ENCODE measurements at regions not wholly inside any gene's neighbourhood (a gene's known extent, or its start where the extent isn't known, plus 50 kb on each side); places are given as distances from the start of the nearest gene placed in this dataset.
"Not testable (repeated sequence)": the region's sequence is repeated elsewhere in the genome, so short reads cannot be mapped to it uniquely, and the experiment has no call there.

- Mint-ChIP-seq H3K36me3 (ENCODE audit: low read depth) (no peaks in the 10 kb centered on the region), H3K4me3 (no peak overlapping the region), H3K27ac (no peak overlapping the region), H3K27me3 (ENCODE audit: low read depth) (no peaks in the 10 kb centered on the region), H3K4me1 (ENCODE audit: low read depth) (no peaks in the 10 kb centered on the region), H3K9me3 (peaks cover 6% of the 10 kb centered on the region)
These were observed 889.6 kb upstream of the ADGRL4 start for GRCh38 chr1:79896140-79896539.

GRCh38 chr1:79895573-79895972 lies 889.0 kb upstream of the ADGRL4 start:
- no peak overlapping the region for H3K4me3 Mint-ChIP-seq
- H3K4me1 Mint-ChIP-seq (ENCODE audit: low read depth), result no peaks in the 10 kb centered on the region

DNA sequence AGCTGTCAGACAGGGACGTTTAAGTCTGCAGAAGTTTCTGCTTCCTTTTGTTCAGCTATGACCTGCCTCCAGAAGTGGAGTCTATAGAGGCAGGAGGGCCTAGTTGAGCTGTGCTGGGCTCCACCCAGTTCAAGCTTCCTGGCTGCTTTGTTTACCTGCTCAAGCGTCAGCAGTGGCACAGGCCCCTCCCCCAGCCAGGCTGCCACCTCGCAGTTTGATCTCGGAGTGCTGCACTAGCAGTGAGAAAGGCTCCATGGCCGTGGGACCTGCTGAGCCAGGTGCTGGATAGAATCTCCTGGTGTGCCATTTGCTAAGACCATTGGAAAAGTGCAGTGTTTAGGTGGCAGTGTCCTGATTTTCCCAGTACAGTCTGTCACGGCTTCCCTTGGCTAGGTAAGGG lies 887.6 kb upstream of the ADGRL4 start:
- not testable (repeated sequence) for H3K4me1 Mint-ChIP-seq (ENCODE audit: low read depth); H3K36me3 Mint-ChIP-seq (ENCODE audit: low read depth); H3K27ac Mint-ChIP-seq; H3K27me3 Mint-ChIP-seq (ENCODE audit: low read depth); H3K9me3 Mint-ChIP-seq; H3K4me3 Mint-ChIP-seq

More at GRCh38 chr1:79895573-79895972, 889.0 kb upstream of the ADGRL4 start:
- peaks cover 6% of the 10 kb centered on the region for H3K9me3 Mint-ChIP-seq
- H3K27ac Mint-ChIP-seq, result no peak overlapping the region
- H3K27me3 Mint-ChIP-seq (ENCODE audit: low read depth), result no peaks in the 10 kb centered on the region
- H3K36me3 Mint-ChIP-seq (ENCODE audit: low read depth), result no peaks in the 10 kb centered on the region

GRCh38 chr1:79887059-79887458 lies 880.5 kb upstream of the ADGRL4 start:
- Mint-ChIP-seq H3K9me3 (peaks cover 21% of the 10 kb centered on the region), H3K27ac (no peak overlapping the region), H3K4me3 (no peak overlapping the region), H3K36me3 (ENCODE audit: low read depth) (no peaks in the 10 kb centered on the region), H3K4me1 (ENCODE audit: low read depth) (no peaks in the 10 kb centered on the region), H3K27me3 (ENCODE audit: low read depth) (no peaks in the 10 kb centered on the region)

GRCh38 chr1:79885101-79885500 lies 878.6 kb upstream of the ADGRL4 start:
- H3K9me3 Mint-ChIP-seq, result peaks cover 21% of the 10 kb centered on the region
- no peak overlapping the region for H3K4me3 Mint-ChIP-seq
- no peaks in the 10 kb centered on the region for H3K36me3 Mint-ChIP-seq (ENCODE audit: low read depth)
- H3K4me1 Mint-ChIP-seq (ENCODE audit: low read depth), result no peaks in the 10 kb centered on the region
- H3K27me3 Mint-ChIP-seq (ENCODE audit: low read depth), result no peaks in the 10 kb centered on the region
- no peak overlapping the region for H3K27ac Mint-ChIP-seq

DNA sequence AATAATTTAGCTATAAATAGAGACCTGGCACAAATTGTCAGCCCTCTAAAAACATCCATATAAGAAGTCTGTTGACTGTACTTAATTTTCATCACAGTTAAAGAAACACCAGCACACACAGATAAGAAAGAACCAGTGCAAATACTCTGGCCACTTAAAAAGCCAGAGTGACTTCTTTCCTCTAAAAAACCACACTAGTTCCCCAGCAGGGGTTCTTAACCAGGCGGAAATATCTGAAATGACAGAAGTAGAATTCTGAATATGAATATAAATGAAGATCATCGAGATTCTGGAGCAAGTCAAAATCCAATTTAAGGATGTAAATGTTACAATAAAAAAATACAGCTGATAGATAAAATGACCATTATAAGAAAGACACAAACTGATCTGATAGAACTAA lies 870.6 kb upstream of the ADGRL4 start:
- Mint-ChIP-seq H3K9me3 (peaks cover 20% of the 10 kb centered on the region), H3K4me3 (no peak overlapping the region), H3K36me3 (ENCODE audit: low read depth) (no peaks in the 10 kb centered on the region), H3K27me3 (ENCODE audit: low read depth) (no peaks in the 10 kb centered on the region), H3K4me1 (ENCODE audit: low read depth) (no peaks in the 10 kb centered on the region), H3K27ac (no peak overlapping the region)

DNA sequence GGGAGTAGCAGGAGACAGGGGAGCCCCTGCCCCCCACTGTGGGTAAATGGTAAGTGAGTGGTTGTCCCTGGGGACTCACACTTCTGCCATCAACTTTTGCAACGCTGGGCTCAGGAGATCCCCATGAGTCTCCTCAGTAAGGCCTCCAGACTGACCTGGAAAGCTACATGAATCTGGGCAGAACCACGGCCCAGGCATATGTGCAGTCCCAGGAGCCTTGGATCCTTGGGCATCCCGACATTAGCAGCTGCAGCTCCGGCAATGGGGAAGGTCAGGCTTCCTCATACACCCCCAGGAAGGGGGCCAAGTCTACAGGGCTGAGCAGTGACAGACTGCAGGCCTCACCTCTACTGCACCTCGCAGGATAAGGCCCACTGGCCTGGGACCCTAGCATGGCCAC lies 868.7 kb upstream of the ADGRL4 start:
- H3K27ac Mint-ChIP-seq, result no peak overlapping the region
- no peaks in the 10 kb centered on the region for H3K36me3 Mint-ChIP-seq (ENCODE audit: low read depth)
- H3K9me3 Mint-ChIP-seq, result peaks cover 20% of the 10 kb centered on the region
- no peaks in the 10 kb centered on the region for H3K27me3 Mint-ChIP-seq (ENCODE audit: low read depth)
- no peaks in the 10 kb centered on the region for H3K4me1 Mint-ChIP-seq (ENCODE audit: low read depth)
- no peak overlapping the region for H3K4me3 Mint-ChIP-seq

GRCh38 chr1:79874289-79874688 lies 867.8 kb upstream of the ADGRL4 start:
- H3K9me3 Mint-ChIP-seq, result peaks cover 20% of the 10 kb centered on the region
- H3K27me3 Mint-ChIP-seq (ENCODE audit: low read depth), result no peaks in the 10 kb centered on the region
- no peak overlapping the region for H3K4me3 Mint-ChIP-seq
- H3K4me1 Mint-ChIP-seq (ENCODE audit: low read depth), result no peaks in the 10 kb centered on the region
- no peak overlapping the region for H3K27ac Mint-ChIP-seq
- no peaks in the 10 kb centered on the region for H3K36me3 Mint-ChIP-seq (ENCODE audit: low read depth)

DNA sequence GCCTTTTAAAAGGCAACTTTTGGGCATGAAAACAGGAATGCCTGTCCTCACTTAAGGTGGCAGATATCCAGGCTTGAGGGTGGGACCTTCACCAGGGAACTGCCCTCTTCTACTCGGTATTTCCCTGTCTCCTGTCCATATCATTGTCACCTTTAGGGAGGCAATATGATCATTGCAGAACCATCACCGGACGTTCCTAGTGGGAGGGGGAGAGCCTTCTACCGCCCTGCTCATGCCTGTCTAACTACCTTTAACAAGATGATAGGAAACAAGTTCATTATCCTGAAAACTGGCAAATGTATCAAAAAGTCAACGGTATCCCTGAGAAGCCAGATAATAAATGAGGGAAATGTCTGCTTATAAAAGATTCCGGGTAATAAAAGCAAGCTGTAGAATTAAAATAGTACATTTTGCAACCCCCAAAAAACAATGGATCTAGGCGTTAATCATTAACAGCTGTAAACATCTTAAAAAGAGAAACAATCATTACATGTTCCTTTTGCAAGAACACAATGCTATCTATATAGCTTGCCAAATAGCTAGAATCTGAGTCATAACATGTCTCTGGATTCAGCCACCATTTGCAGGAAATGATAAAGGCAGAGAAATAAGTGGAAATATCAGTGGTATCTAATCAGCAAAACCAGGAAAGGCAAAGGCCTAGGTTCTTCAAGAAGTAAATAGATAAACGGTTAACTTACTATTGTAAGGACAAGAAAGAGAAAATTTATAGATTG lies 852.9 kb upstream of the ADGRL4 start:
- H3K9me3 Mint-ChIP-seq, result peaks cover 8% of the 10 kb centered on the region
- no peaks in the 10 kb centered on the region for H3K27me3 Mint-ChIP-seq (ENCODE audit: low read depth)
- no peaks in the 10 kb centered on the region for H3K4me1 Mint-ChIP-seq (ENCODE audit: low read depth)
- no peak overlapping the region for H3K4me3 Mint-ChIP-seq
- H3K36me3 Mint-ChIP-seq (ENCODE audit: low read depth), result no peaks in the 10 kb centered on the region
- H3K27ac Mint-ChIP-seq, result no peak overlapping the region

- no peaks in the 10 kb centered on the region for H3K9me3 Mint-ChIP-seq
- H3K27ac Mint-ChIP-seq, result no peak overlapping the region
- H3K27me3 Mint-ChIP-seq (ENCODE audit: low read depth), result no peaks in the 10 kb centered on the region
- H3K4me1 Mint-ChIP-seq (ENCODE audit: low read depth), result no peaks in the 10 kb centered on the region
- no peaks in the 10 kb centered on the region for H3K36me3 Mint-ChIP-seq (ENCODE audit: low read depth)
- no peak overlapping the region for H3K4me3 Mint-ChIP-seq
These were observed 845.5 kb upstream of the ADGRL4 start for GRCh38 chr1:79852004-79852403.

GRCh38 chr1:79849388-79849787 lies 842.9 kb upstream of the ADGRL4 start:
- no peaks in the 10 kb centered on the region for H3K36me3 Mint-ChIP-seq (ENCODE audit: low read depth)
- no peaks in the 10 kb centered on the region for H3K9me3 Mint-ChIP-seq
- H3K27me3 Mint-ChIP-seq (ENCODE audit: low read depth), result no peaks in the 10 kb centered on the region
- H3K4me1 Mint-ChIP-seq (ENCODE audit: low read depth), result no peaks in the 10 kb centered on the region
- H3K27ac Mint-ChIP-seq, result no peak overlapping the region
- no peak overlapping the region for H3K4me3 Mint-ChIP-seq

DNA sequence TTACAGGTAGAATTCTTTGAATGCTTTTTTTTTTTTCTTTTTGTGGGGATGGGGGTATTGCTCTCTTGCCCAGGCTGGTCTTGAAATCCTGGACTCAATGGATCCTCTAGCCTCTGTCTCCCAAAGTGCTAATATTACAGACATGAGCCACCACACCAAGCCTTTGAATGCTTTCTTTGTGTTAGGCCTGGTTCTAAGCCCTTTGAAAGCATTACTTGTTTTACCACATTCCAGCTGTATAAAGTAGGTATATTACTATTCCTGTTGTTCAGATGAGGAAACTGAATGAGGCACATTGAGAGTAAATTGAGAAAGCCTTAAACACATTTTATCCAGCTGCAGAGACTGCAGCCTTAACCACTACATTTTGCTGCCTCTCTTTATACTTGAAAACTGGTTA lies 841.8 kb upstream of the ADGRL4 start:
- Mint-ChIP-seq H3K27ac (no peak overlapping the region), H3K4me1 (ENCODE audit: low read depth) (no peaks in the 10 kb centered on the region), H3K9me3 (no peaks in the 10 kb centered on the region), H3K27me3 (ENCODE audit: low read depth) (no peaks in the 10 kb centered on the region), H3K36me3 (ENCODE audit: low read depth) (no peaks in the 10 kb centered on the region), H3K4me3 (no peak overlapping the region)

DNA sequence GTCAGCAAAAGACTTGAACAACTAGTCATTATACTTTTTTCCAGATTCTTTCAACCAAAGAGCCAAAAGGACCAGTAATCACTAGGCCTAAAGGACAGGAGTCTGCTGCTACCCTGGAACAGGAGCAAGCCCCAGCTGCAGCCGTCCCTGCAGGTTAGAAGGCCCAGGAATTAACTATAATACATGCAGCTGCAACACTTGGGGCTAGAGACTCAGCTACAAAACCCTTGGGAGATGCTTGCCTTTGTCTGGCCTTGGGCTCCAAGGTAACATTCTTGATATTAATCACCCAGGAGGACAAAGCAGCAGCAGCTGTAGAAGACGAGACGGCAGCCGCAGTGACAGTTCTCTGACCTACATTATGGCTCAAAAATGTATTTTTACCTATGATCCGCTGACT lies 841.2 kb upstream of the ADGRL4 start:
- no peak overlapping the region for H3K4me3 Mint-ChIP-seq
- H3K27me3 Mint-ChIP-seq (ENCODE audit: low read depth), result no peaks in the 10 kb centered on the region
- no peaks in the 10 kb centered on the region for H3K36me3 Mint-ChIP-seq (ENCODE audit: low read depth)
- H3K4me1 Mint-ChIP-seq (ENCODE audit: low read depth), result no peaks in the 10 kb centered on the region
- H3K9me3 Mint-ChIP-seq, result no peaks in the 10 kb centered on the region
- no peak overlapping the region for H3K27ac Mint-ChIP-seq

DNA sequence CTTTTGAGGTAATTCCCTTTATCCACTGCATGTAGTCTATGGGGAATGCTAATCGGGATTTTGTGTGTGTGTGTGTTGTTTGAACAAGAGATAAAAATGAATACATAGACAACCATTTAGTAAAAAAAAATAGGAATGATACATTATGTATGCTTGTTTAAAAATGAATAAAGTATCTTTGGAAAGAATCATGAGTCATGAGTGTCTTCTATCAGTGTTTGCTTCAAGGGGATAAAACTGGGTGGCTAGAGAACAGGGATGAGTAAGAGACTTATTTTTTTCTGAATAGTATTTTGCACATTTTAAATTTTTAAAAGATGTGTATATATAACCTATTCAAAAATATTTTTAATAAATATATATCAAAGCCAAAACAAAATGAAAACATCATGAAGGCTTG lies 839.4 kb upstream of the ADGRL4 start:
- H3K4me3 Mint-ChIP-seq, result no peak overlapping the region
- no peaks in the 10 kb centered on the region for H3K9me3 Mint-ChIP-seq
- no peaks in the 10 kb centered on the region for H3K36me3 Mint-ChIP-seq (ENCODE audit: low read depth)
- H3K27me3 Mint-ChIP-seq (ENCODE audit: low read depth), result no peaks in the 10 kb centered on the region
- no peaks in the 10 kb centered on the region for H3K4me1 Mint-ChIP-seq (ENCODE audit: low read depth)
- no peak overlapping the region for H3K27ac Mint-ChIP-seq

DNA sequence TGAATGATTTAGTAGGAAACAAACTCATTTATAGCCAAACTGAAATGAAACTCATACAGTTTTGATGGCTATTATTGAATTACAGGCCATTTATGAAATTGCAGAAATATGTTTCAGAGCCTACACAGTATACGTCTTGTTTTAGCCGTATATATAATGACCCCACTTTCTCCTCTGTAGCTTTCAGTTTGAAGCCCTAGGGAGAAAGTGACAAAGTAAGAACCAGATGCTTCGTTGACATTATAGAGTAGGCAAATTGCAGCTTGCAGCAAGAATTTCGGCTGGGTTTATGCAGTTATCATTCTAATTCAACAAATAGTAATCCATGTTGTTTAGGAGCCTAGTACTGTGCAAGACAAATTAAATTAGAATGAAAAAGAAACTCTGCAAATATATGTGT lies 836.3 kb upstream of the ADGRL4 start:
- no peaks in the 10 kb centered on the region for H3K27me3 Mint-ChIP-seq (ENCODE audit: low read depth)
- H3K9me3 Mint-ChIP-seq, result no peaks in the 10 kb centered on the region
- no peak overlapping the region for H3K4me3 Mint-ChIP-seq
- no peak overlapping the region for H3K27ac Mint-ChIP-seq
- no peaks in the 10 kb centered on the region for H3K4me1 Mint-ChIP-seq (ENCODE audit: low read depth)
- no peaks in the 10 kb centered on the region for H3K36me3 Mint-ChIP-seq (ENCODE audit: low read depth)

DNA sequence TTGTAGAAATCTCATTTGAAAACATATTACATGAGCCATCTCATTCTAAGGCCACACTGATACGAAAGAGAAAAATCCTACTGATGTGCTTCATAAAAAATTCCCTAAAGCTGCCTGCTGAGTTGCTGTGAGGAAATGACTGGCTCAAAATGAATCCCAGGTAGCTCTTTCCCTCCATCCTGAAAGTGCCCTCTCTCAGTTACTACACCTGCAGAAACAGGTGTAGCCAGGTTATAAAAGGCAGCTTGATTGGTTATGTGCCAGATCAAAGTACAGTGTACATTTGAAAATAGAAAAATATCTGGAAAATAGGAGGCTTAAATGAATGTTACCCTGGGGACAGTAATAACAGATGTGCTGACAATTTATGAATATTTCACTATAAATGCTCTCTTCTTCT lies 833.4 kb upstream of the ADGRL4 start:
- H3K27ac Mint-ChIP-seq, result no peak overlapping the region
- H3K4me3 Mint-ChIP-seq, result no peak overlapping the region
- no peaks in the 10 kb centered on the region for H3K4me1 Mint-ChIP-seq (ENCODE audit: low read depth)
- no peaks in the 10 kb centered on the region for H3K27me3 Mint-ChIP-seq (ENCODE audit: low read depth)
- no peaks in the 10 kb centered on the region for H3K9me3 Mint-ChIP-seq
- H3K36me3 Mint-ChIP-seq (ENCODE audit: low read depth), result no peaks in the 10 kb centered on the region

Data from T-helper 1 cell treated with Interleukin-12 subunit alpha and Interleukin-12 subunit beta and Interleukin-4 antibody, amounts not matched to agents 30 μg/mL and 1 μg/mL, for 36 hours (primary cell).